SK-N-SH (cell line): ENCODE measurements at regions not wholly inside any gene's neighbourhood (a gene's known extent, or its start where the extent isn't known, plus 50 kb on each side); places are given as distances from the start of the nearest gene placed in this dataset.

ENCODE experiments used
- CTCF ChIA-PET: fragments of 300-600, 350-600 bp; formaldehyde crosslinking; extraction: SDS; loops from one replicate; lab custom pipeline; 2021; lab: Yijun Ruan, JAX
- POLR2A ChIA-PET: fragments of 350-600 bp; sonication (Branson Sonifier 250); formaldehyde crosslinking; extraction: SDS; loops from one replicate; lab custom pipeline; 2020; ENCODE audit warnings: antibody characterized with exemption, inconsistent platforms; lab: Yijun Ruan, JAX
- DNase-seq: peaks from one replicate; pipeline ENCODE4 v3.0.0; 2012
- H2AFZ ChIP-seq: fragments of 200-600 bp; sonication (generic); 2 replicates; pipeline ENCODE4 v1.8.1; 2016; ENCODE audit warnings: antibody characterized with exemption, mild to moderate bottlenecking, low read depth
- H3F3A ChIP-seq: fragments of 200-600 bp; sonication (generic); replicated peaks from 2 replicates; pipeline ENCODE3; 2016; ENCODE audit warnings: antibody characterized with exemption, mild to moderate bottlenecking; ENCODE audit not compliant: insufficient read depth
- H3K27ac ChIP-seq, 2 experiments: fragments of 200-500 bp in 1 of 2; fragments of 200-600 bp in 1 of 2; sonication (Bioruptor generic) in 1 of 2; sonication (generic), shearing (Covaris generic) in 1 of 2; 2 replicates each; pipeline versions ENCODE4 v1.5.1 to v1.6.1; 2014 to 2016; ENCODE audit warnings: low read depth in 2 of 2, inconsistent platforms in 1 of 2, low read length in 1 of 2, mild to moderate bottlenecking in 1 of 2, mixed read lengths in 1 of 2
- H3K27me3 ChIP-seq: fragments of 200-600 bp; sonication (generic), shearing (Covaris generic); 2 replicates; pipeline ENCODE4 v1.6.1; 2016; ENCODE audit warnings: mixed run types; ENCODE audit not compliant: insufficient read depth
- H3K36me3 ChIP-seq, 2 experiments: fragments of 200-500 bp in 1 of 2; fragments of 200-600 bp in 1 of 2; sonication (Bioruptor generic) in 1 of 2; sonication (generic) in 1 of 2; replicated peaks in 1 of 2; 2 replicates each; pipeline versions ENCODE3 to v1.5.1; 2014 to 2016; ENCODE audit warnings: low read length in 1 of 2, mild to moderate bottlenecking in 1 of 2; ENCODE audit not compliant: insufficient read depth in 2 of 2, control insufficient read depth in 1 of 2
- H3K4me1 ChIP-seq, 2 experiments: fragments of 200-500 bp in 1 of 2; fragments of 200-600 bp in 1 of 2; sonication (Bioruptor generic) in 1 of 2; sonication (generic), shearing (Covaris generic) in 1 of 2; 2 replicates each; pipeline versions ENCODE4 v1.5.1 to v1.6.1; 2014 to 2016; ENCODE audit warnings: low read depth in 1 of 2, low read length in 1 of 2, mixed run types in 1 of 2; ENCODE audit not compliant: insufficient read depth in 2 of 2, control insufficient read depth in 1 of 2
- H3K4me2 ChIP-seq: fragments of 200-600 bp; sonication (generic), shearing (Covaris generic); 2 replicates; pipeline ENCODE4 v1.6.1; 2017; ENCODE audit warnings: mixed run types
- H3K4me3 ChIP-seq, 2 experiments: fragments of 200-500 bp in 1 of 2; fragments of 200-600 bp in 1 of 2; sonication (Bioruptor generic) in 1 of 2; sonication (generic), shearing (Covaris generic) in 1 of 2; 2 replicates each; pipeline versions ENCODE4 v1.5.1 to v1.8.1; 2014 to 2016; ENCODE audit warnings: low read depth in 2 of 2, inconsistent platforms in 1 of 2, low read length in 1 of 2, mild to moderate bottlenecking in 1 of 2, mixed read lengths in 1 of 2, moderate library complexity in 1 of 2
- H3K79me2 ChIP-seq: fragments of 200-600 bp; sonication (generic); 2 replicates; pipeline ENCODE4 v1.8.1; 2017; ENCODE audit warnings: mild to moderate bottlenecking; ENCODE audit not compliant: insufficient read depth
- H3K9ac ChIP-seq: fragments of 200-600 bp; sonication (generic); 2 replicates; pipeline ENCODE4 v1.6.1; 2017; ENCODE audit warnings: mixed run types
- H3K9me2 ChIP-seq: fragments of 200-600 bp; sonication (generic); 2 replicates; pipeline ENCODE4 v1.6.1; 2017; ENCODE audit warnings: mixed run types
- H3K9me3 ChIP-seq: fragments of 200-600 bp; sonication (generic); 2 replicates; pipeline ENCODE4 v1.6.1; 2017; ENCODE audit warnings: mixed run types, mild to moderate bottlenecking, moderate library complexity
- H4K20me1 ChIP-seq: fragments of 200-600 bp; sonication (generic); 2 replicates; pipeline ENCODE4 v1.6.1; 2017; ENCODE audit warnings: mild to moderate bottlenecking, mixed run types; ENCODE audit not compliant: insufficient read depth
- CHD2 ChIP-seq: fragments of 150-350 bp; IDR thresholded peaks from 2 replicates; pipeline ENCODE4 v1.6.1; 2018; ENCODE audit warnings: low read length; ENCODE audit not compliant: partially characterized antibody
- ELF1 ChIP-seq: IDR thresholded peaks from 2 replicates; pipeline ENCODE4 v1.4.0; 2012
- EP300 ChIP-seq, 2 experiments: IDR thresholded peaks; 2 replicates each; pipeline versions ENCODE4 v1.4.0 to v1.6.1; 2012; ENCODE audit warnings: borderline replicate concordance in 1 of 2, low read depth in 1 of 2, low read length in 1 of 2
- EZH2phosphoT487 ChIP-seq: fragments of 200-600 bp; sonication (generic); IDR thresholded peaks from 2 replicates; pipeline ENCODE4 v1.6.1; 2017; ENCODE audit warnings: low read depth, mixed run types, mild to moderate bottlenecking, antibody characterized with exemption, moderate library complexity, borderline replicate concordance
- FOXJ3 ChIP-seq: sonication (generic); formaldehyde crosslinking; IDR thresholded peaks from 2 replicates; pipeline ENCODE4 v1.5.1; 2020; ENCODE audit warnings: mild to moderate bottlenecking, missing genetic modification reagents
- FOXM1 ChIP-seq: IDR thresholded peaks from 2 replicates; pipeline ENCODE4 v1.4.0; 2012; ENCODE audit warnings: low read depth, mild to moderate bottlenecking
- GABPA ChIP-seq: IDR thresholded peaks from 2 replicates; pipeline ENCODE4 v1.4.0; 2012; ENCODE audit warnings: low read depth, mild to moderate bottlenecking
- GATA2 ChIP-seq: sonication (generic); formaldehyde crosslinking; IDR thresholded peaks from 2 replicates; pipeline ENCODE4 v1.5.0; 2020; ENCODE audit warnings: mild to moderate bottlenecking, missing genetic modification reagents
- JUND ChIP-seq: IDR thresholded peaks from 2 replicates; pipeline ENCODE4 v1.4.0; 2012
- MEF2A ChIP-seq: IDR thresholded peaks from 2 replicates; pipeline ENCODE4 v1.4.0; 2012; ENCODE audit warnings: low read depth, borderline replicate concordance
- NFIC ChIP-seq: IDR thresholded peaks from 2 replicates; pipeline ENCODE4 v1.4.0; 2012; ENCODE audit warnings: borderline replicate concordance
- NRF1 ChIP-seq: IDR thresholded peaks from 2 replicates; pipeline ENCODE4 v1.6.1; 2012; ENCODE audit warnings: low read depth, mild to moderate bottlenecking, low read length
- POLR2AphosphoS5 ChIP-seq: IDR thresholded peaks from 2 replicates; pipeline ENCODE4 v1.6.1; 2012; ENCODE audit warnings: low read depth, low read length
- RAD21 ChIP-seq: IDR thresholded peaks from 2 replicates; pipeline ENCODE4 v1.6.1; 2012; ENCODE audit warnings: mild to moderate bottlenecking, low read length
- RCOR1 ChIP-seq: fragments of 150-350 bp; IDR thresholded peaks from 2 replicates; pipeline ENCODE4 v1.6.1; 2017; ENCODE audit warnings: antibody characterized with exemption, low read length
- RFX5 ChIP-seq: IDR thresholded peaks from 2 replicates; pipeline ENCODE4 v1.6.1; 2012; ENCODE audit warnings: mild to moderate bottlenecking, improper control_type of control experiment, low read length
- RXRA ChIP-seq: IDR thresholded peaks from 2 replicates; pipeline ENCODE4 v1.4.0; 2012; ENCODE audit warnings: low read depth, mild to moderate bottlenecking, borderline replicate concordance
- SMC3 ChIP-seq: IDR thresholded peaks from 2 replicates; pipeline ENCODE4 v1.6.1; 2012; ENCODE audit warnings: low read depth, low read length, improper control_type of control experiment
- TCF12 ChIP-seq: IDR thresholded peaks from 2 replicates; pipeline ENCODE4 v1.4.0; 2012
- YY1 ChIP-seq: IDR thresholded peaks from 2 replicates; pipeline ENCODE4 v1.4.0; 2012; ENCODE audit warnings: low read depth, mild to moderate bottlenecking
- WGBS: methylation state at CpG from one replicate; pipeline ENCODE4 v1.1.6; 2017; ENCODE audit warnings: low lambda C conversion rate; 5-methylcytosine and 5-hydroxymethylcytosine counted together
- TF ChIP-seq, protein P1 (sequence below): IDR thresholded peaks from 2 replicates; pipeline ENCODE4 v1.4.0; 2012; ENCODE audit warnings: low read depth
- TF ChIP-seq, protein P2 (sequence below): IDR thresholded peaks from 2 replicates; pipeline ENCODE4 v1.4.0; 2012; ENCODE audit warnings: low read depth, borderline replicate concordance
- TF ChIP-seq, protein P3 (sequence below): IDR thresholded peaks from 2 replicates; pipeline ENCODE4 v1.4.0; 2012; ENCODE audit warnings: low read depth, borderline replicate concordance
- TF ChIP-seq, protein P4 (sequence below): fragments of 150-350 bp; IDR thresholded peaks from 2 replicates; pipeline ENCODE4 v1.6.1; 2016; ENCODE audit warnings: mild to moderate bottlenecking, low read depth, low read length

DNA sequence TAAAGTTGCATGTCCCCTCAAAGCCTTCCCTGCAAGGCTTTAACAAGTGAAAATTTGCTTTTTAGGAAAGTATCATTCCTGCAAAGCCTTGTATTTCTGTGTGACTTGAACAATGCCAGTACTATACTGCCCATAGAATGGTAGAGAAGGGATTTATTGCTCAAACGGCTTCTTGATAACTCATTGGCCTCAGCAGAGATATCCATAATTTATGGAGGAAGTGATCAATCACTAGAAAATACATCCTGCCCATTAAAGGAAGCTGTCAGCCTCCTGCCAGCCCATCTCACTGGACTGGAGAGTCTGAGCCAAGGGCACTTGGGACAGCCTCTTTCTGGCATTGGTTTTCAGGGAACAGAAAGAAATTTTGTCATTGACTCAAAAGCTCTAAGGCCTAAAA lies 152.6 kb downstream of the XPNPEP1 start (continued):
- TF ChIP-seq ELF1, result no peak
- TF ChIP-seq SMC3, result no peak

DNA sequence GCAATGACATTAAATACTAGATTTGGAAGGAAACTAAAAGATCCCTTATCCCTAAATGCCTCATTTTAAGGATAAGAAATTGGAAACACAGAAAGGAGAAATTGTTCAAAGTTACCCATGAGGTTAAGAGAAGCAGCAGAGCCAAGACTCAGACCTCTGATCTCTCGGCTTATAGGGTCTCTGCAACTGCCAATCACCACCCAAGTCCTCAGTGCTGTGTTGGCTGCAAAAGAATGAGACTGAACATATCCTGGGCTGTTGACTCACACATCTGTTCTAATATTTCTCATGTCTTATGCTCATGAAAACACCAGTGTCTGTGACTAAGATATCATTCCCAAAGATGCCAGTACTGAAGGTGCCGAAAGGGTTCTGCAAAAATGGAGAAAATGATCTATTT lies 153.3 kb downstream of the XPNPEP1 start:
- no peaks in the 10 kb centered on the region for H3K4me1 ChIP-seq
- ChIA-PET CTCF (no interaction called here), POLR2A (no interaction called here)
- no peaks in the 10 kb centered on the region for H3K36me3 ChIP-seq
- TF ChIP-seq TCF12 (no peak), FOXJ3 (no peak), MEF2A (no peak), RFX5 (no peak), FOXM1 (no peak), RAD21 (no peak), JUND (no peak), POLR2AphosphoS5 (no peak), EP300 (IDR thresholded peaks at IDR 0.05; ENCODE audit: borderline replicate concordance in 1 of 2, low read depth in 1 of 2, low read length in 1 of 2) (no peak), CHD2 (no peak), RXRA (no peak)
- TF ChIP-seq, protein P1, sequence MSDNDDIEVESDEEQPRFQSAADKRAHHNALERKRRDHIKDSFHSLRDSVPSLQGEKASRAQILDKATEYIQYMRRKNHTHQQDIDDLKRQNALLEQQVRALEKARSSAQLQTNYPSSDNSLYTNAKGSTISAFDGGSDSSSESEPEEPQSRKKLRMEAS, result no peak
- TF ChIP-seq, protein P2, sequence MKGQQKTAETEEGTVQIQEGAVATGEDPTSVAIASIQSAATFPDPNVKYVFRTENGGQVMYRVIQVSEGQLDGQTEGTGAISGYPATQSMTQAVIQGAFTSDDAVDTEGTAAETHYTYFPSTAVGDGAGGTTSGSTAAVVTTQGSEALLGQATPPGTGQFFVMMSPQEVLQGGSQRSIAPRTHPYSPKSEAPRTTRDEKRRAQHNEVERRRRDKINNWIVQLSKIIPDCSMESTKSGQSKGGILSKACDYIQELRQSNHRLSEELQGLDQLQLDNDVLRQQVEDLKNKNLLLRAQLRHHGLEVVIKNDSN, result no peak
- TF ChIP-seq, all 33 proteins: peak for 0
- H3K9ac ChIP-seq, result no peak overlapping the region
- no peaks in the 10 kb centered on the region for H3K27me3 ChIP-seq
- H3K4me2 ChIP-seq, result no peak overlapping the region
- H3K9me2 ChIP-seq, result no peaks in the 10 kb centered on the region
- no peaks in the 10 kb centered on the region for H3F3A ChIP-seq
- H3K9me3 ChIP-seq, result no peaks in the 10 kb centered on the region
- no peaks in the 10 kb centered on the region for H3K79me2 ChIP-seq
- 20% methylated on average over 2 of the region's 2 CpGs for WGBS
- no peak overlapping the region for H2AFZ ChIP-seq
- H3K4me3 ChIP-seq, result no peak overlapping the region
- H4K20me1 ChIP-seq, result no peaks in the 10 kb centered on the region
- no peak overlapping the region for H3K27ac ChIP-seq
- DNase-seq, result no peak

DNA sequence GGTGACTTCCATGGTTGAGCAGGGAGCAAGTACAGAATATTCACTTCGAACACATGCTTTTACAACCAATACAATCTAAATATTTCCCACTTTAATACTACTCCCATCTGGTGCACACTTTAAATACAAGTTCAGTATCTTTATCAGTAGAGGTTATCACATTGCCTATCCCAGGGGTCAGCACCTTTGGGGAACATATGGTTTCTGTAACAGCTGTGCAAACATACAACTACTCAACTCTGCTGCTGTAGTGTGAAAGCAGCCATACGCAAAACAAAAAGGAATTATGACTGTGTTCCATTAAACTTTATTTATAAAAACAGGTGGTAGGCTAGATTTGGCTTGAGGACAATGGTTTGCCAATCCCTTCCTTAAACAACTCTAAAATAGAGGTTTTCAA lies 157.5 kb downstream of the XPNPEP1 start:
- H3K4me3 ChIP-seq, result no peak overlapping the region

More for the DNA sequence above, 157.5 kb downstream of the XPNPEP1 start:
- Histone ChIP-seq H3F3A (no peaks in the 10 kb centered on the region), H3K27me3 (no peaks in the 10 kb centered on the region), H4K20me1 (no peaks in the 10 kb centered on the region)
- no peak for DNase-seq
- TF ChIP-seq YY1, result no peak
- TF ChIP-seq JUND, result no peak
- no peak for TF ChIP-seq RXRA
- no peak for TF ChIP-seq RFX5
- TF ChIP-seq POLR2AphosphoS5, result no peak
- no peak for TF ChIP-seq CHD2
- TF ChIP-seq RCOR1, result no peak
- no peak for TF ChIP-seq SMC3
- TF ChIP-seq GABPA, result no peak
- TF ChIP-seq NFIC, result no peak
- TF ChIP-seq ELF1, result no peak
- TF ChIP-seq, protein P3, sequence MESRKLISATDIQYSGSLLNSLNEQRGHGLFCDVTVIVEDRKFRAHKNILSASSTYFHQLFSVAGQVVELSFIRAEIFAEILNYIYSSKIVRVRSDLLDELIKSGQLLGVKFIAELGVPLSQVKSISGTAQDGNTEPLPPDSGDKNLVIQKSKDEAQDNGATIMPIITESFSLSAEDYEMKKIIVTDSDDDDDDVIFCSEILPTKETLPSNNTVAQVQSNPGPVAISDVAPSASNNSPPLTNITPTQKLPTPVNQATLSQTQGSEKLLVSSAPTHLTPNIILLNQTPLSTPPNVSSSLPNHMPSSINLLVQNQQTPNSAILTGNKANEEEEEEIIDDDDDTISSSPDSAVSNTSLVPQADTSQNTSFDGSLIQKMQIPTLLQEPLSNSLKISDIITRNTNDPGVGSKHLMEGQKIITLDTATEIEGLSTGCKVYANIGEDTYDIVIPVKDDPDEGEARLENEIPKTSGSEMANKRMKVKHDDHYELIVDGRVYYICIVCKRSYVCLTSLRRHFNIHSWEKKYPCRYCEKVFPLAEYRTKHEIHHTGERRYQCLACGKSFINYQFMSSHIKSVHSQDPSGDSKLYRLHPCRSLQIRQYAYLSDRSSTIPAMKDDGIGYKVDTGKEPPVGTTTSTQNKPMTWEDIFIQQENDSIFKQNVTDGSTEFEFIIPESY, result no peak
- TF ChIP-seq, protein P4, sequence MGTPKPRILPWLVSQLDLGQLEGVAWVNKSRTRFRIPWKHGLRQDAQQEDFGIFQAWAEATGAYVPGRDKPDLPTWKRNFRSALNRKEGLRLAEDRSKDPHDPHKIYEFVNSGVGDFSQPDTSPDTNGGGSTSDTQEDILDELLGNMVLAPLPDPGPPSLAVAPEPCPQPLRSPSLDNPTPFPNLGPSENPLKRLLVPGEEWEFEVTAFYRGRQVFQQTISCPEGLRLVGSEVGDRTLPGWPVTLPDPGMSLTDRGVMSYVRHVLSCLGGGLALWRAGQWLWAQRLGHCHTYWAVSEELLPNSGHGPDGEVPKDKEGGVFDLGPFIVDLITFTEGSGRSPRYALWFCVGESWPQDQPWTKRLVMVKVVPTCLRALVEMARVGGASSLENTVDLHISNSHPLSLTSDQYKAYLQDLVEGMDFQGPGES, result no peak
- TF ChIP-seq EZH2phosphoT487, result no peak
- no peak for TF ChIP-seq MEF2A
- TF ChIP-seq, protein P1, result no peak
- TF ChIP-seq RAD21, result no peak
- no peak for TF ChIP-seq GATA2
- no peak for TF ChIP-seq NRF1
- TF ChIP-seq, all 33 proteins: peak for 0
- Histone ChIP-seq H3K79me2 (no peaks in the 10 kb centered on the region), H3K36me3 (no peaks in the 10 kb centered on the region), H3K27ac (no peak overlapping the region), H3K4me2 (no peak overlapping the region), H2AFZ (no peak overlapping the region), H3K4me1 (no peaks in the 10 kb centered on the region), H3K9ac (no peak overlapping the region), H3K9me2 (no peaks in the 10 kb centered on the region), H3K9me3 (no peaks in the 10 kb centered on the region)
- POLR2A ChIA-PET, result no interaction called here
- 33% methylated on average over 2 of the region's 2 CpGs for WGBS
- CTCF ChIA-PET, result no interaction called here
